ENCODE measurements at regions not wholly inside any gene's neighbourhood (a gene's known extent, or its start where the extent isn't known, plus 50 kb on each side); places are given as distances from the start of the nearest gene placed in this dataset.

GRCh38 chr10:28463676-28464395, 69.1 kb upstream of the WAC start:
- H3K27ac ChIP-seq, result no peak overlapping the region
- TF ChIP-seq CTCF (IDR thresholded peaks at IDR 0.05), result no peak
- TF ChIP-seq ZFX (IDR thresholded peaks at IDR 0.05; ENCODE audit: borderline replicate concordance), result no peak

GRCh38 chr10:28467615-28468014, 65.3 kb upstream of the WAC start:
- no peak overlapping the region for H3K27ac ChIP-seq
- TF ChIP-seq CTCF (IDR thresholded peaks at IDR 0.05) (no peak), ZFX (IDR thresholded peaks at IDR 0.05; ENCODE audit: borderline replicate concordance) (no peak)

GRCh38 chr10:28468707-28469483, 64.0 kb upstream of the WAC start:
- H3K27ac ChIP-seq, result no peak overlapping the region
- TF ChIP-seq CTCF (IDR thresholded peaks at IDR 0.05), result no peak
- TF ChIP-seq ZFX (IDR thresholded peaks at IDR 0.05; ENCODE audit: borderline replicate concordance), result no peak

- no peak overlapping the region for H3K27ac ChIP-seq
These were observed 61.9 kb upstream of the WAC start for GRCh38 chr10:28470873-28471651.

GRCh38 chr10:28471652-28472050, 61.3 kb upstream of the WAC start:
- no peak for TF ChIP-seq CTCF (IDR thresholded peaks at IDR 0.05)
- TF ChIP-seq ZFX (IDR thresholded peaks at IDR 0.05; ENCODE audit: borderline replicate concordance), result no peak
- no peak overlapping the region for H3K27ac ChIP-seq

More at GRCh38 chr10:28470873-28471651, 61.9 kb upstream of the WAC start:
- TF ChIP-seq ZFX (IDR thresholded peaks at IDR 0.05; ENCODE audit: borderline replicate concordance) (no peak), CTCF (IDR thresholded peaks at IDR 0.05) (no peak)

GRCh38 chr10:28478646-28479045, 54.3 kb upstream of the WAC start:
- H3K27ac ChIP-seq, result no peak overlapping the region

More at GRCh38 chr10:28478646-28479045, 54.3 kb upstream of the WAC start:
- TF ChIP-seq ZFX (IDR thresholded peaks at IDR 0.05; ENCODE audit: borderline replicate concordance), result no peak
- TF ChIP-seq CTCF (IDR thresholded peaks at IDR 0.05), result no peak

Measured in 22Rv1 (cell line).